Activated T-cell treated with anti-CD3 and anti-CD28 coated beads for 48 hours (primary cell): ENCODE measurements at regions not wholly inside any gene's neighbourhood (a gene's known extent, or its start where the extent isn't known, plus 50 kb on each side); places are given as distances from the start of the nearest gene placed in this dataset.
"Not testable (repeated sequence)": the region's sequence is repeated elsewhere in the genome, so short reads cannot be mapped to it uniquely, and the experiment has no call there.

Experiments used
- DNase-seq: peaks from one replicate; pipeline ENCODE4 v3.0.0-alpha.2; 2020; ENCODE audit warnings: low read depth

- no peak for DNase-seq
These were observed 814.4 kb upstream of the AMELY start for GRCh38 chrY:7725791-7726460.

DNA sequence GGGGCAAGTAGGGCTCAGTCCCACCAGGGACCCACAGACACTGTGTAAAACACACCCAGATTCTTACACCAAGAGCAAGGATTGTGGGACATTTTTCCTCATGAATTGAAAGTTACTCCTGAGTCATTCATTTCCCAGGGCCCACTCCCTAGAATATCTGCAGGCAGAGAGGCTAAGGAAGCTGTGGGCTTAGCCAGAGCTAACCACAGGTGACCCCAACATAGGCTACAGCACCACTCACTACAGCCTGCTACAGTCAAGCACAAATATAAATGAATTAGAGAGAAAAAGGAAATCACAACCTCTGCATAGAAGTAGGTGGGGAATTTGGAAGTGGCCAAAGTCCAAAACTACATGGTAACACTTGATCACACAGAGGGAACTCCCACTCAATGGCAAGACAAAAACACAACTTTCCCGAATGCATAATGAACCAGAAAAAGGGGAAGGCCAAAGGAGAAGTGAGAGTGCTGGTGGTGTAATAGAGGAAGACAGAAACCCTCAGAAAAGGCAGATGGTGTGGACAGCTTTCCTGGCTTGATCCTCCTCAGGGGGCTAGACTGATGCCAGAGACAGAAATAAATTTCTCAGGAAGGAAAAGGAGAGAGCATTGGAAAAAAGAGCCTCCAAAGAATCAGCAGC, 812.6 kb upstream of the AMELY start:
- DNase-seq, result no peak

DNA sequence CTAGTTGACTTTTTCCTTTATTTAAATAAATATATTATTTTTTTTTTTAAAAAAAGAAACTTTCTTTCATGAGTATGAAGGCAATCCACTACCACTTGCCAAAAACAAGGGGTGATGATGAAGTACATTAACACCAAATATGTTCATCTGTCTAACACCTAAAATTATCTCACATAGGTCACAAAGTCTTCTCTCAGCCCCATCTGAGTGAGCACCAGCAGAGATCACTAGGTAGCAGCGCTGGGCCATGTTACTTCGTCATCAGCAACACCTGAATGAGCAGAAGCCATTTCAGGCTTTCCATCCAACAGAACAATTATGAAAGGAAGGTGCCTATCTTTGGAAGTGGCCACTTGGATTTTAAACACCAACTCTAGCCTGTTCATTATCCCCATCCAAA, 811.6 kb upstream of the AMELY start:
- DNase-seq, result no peak

DNA sequence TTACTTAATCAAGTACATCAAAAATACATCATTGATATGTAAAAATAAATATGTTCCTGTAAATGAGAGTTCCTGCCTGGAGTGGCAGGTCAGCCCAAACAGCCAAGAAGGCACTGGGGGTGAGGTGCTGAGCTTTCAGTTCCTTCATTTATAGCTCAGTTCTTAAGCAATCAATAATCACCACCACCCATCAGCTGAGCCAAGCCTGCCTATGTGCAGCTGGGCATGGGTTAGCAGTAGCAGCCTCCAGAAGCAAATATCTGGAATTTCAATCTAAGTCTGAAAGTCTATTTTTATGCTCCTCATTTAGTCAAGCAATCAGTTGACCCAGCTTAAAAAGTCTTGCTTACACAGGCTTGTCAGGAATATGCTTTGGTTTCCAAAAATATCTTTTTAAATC, 811.0 kb upstream of the AMELY start:
- DNase-seq, result no peak

DNA sequence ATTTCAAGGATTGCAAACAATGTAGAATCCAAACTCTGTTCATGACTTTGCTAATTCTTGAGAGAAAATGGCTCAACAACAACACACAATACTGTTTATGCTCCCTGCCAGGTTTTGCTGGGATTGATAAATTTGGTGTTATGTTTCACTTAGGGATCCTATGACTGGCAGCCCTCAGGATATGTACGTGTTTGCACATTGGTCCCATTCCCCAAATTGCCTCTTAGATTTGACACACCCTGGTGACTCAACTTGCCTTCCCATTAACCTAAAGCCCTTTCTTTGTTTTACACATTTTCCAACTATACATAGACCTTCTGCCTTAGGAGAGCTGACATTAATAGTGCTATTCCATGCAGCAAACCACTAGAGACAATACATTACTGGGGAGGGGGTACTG, 809.4 kb upstream of the AMELY start:
- no peak for DNase-seq

- no peak for DNase-seq
These were observed 807.7 kb upstream of the AMELY start for GRCh38 chrY:7719271-7719670.

DNA sequence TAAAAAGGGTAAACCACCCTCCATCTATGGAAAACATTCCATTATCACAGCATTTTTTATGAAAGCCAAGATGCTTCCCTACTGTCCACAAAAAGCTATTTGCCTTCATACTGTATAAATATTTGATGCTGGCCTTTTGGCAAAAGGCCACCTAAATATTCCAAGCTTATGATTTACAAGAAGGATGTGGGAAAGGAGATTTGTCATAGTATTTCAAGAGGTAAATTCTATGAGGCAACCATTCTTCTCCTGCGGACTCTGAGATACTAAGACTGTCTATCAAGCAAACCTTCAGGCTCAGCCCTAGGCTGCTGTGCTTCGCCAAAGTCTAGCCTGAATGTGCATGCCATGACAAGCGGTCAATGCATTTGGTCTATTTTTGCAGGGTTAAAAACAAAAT, 807.1 kb upstream of the AMELY start:
- DNase-seq, result no peak

DNA sequence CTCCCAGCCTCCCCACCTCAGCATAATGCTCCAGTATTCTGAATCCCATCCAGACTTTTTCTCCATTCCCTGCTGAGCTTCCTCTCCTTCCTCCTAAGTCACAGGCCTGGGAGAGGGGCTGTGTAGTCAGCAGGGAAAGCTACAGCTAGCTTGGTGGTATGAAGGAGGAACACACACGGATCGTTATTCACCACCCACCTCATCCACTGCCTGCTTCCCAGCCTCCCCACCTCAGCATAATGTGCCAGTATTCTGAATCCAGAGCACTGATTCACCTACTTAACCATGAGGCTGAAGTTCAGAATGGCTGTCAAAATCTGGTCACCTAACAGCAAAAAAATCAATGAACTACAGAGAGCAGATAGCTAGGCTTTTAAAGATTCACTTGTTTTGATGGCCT, 806.6 kb upstream of the AMELY start:
- DNase-seq, result no peak

- DNase-seq, result no peak
These were observed 802.9 kb upstream of the AMELY start for GRCh38 chrY:7714426-7714825.

GRCh38 chrY:7713738-7714137, 802.2 kb upstream of the AMELY start:
- not testable (repeated sequence) for DNase-seq

GRCh38 chrY:7712289-7712688, 800.7 kb upstream of the AMELY start:
- no peak for DNase-seq

- DNase-seq, result no peak
These were observed 792.1 kb upstream of the AMELY start for GRCh38 chrY:7703578-7704140.

- no peak for DNase-seq
These were observed 790.9 kb upstream of the AMELY start for GRCh38 chrY:7702481-7702880.

DNA sequence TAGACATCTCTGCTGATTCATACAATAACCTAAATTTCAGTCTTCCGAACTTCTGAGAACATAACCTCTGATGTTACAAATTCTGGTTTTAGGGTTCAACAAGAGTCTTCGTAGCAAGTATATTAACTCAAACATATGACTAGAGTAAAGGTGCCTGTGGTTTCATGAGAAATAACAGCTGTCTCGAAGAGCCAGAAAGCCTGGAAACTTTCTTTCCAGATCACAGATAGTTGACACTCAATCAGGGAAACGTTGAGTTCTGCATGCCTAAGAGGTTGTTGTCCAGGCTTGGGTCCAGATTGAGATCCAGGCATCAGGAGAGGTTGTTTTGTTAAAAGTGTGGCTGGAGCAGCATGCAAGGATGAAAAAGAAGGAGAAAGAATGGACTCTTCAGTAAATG, 790.1 kb upstream of the AMELY start:
- no peak for DNase-seq

GRCh38 chrY:7697506-7697905, 786.0 kb upstream of the AMELY start:
- no peak for DNase-seq

DNA sequence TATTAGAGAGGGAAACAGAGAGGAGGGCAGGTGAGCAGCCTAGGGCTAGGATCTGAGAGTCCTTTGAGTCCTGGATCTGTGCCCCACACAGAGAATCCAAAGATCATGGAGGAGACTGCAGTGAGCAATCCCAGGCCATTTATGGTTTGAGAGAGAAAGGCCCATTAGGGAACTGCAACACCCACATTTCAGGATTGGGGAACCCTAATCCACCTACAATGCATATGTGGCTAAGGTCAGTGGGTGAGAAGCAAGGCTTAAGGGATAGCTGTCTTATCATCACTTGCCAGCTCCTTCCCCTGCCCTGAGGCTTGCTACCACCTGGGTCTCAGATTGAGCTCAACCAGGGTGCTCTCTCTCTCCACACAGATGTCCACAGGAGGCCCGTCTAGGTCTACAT, 781.1 kb upstream of the AMELY start:
- no peak for DNase-seq

DNA sequence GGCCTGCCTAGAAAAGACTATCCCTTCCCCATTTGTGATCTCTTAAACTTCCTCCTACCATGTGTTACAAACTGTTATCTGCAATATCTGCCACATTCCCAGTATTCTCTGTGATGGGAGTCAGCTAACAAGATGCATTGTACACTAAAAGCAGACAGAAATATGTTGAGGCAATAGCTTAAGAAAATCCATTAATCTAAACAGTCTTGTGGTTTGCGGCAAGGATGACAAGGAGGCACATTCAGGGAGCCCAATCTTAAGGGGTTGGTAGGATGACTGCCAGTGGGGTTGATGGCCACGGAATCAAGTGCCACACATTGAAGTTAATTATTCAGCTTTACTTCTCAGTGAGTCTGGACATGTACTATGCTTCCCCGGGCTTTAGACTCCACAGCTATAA, 775.5 kb upstream of the AMELY start:
- no peak for DNase-seq

GRCh38 chrY:7684546-7684945, 773.0 kb upstream of the AMELY start:
- no peak for DNase-seq

GRCh38 chrY:7682386-7682785, 770.8 kb upstream of the AMELY start:
- no peak for DNase-seq

DNA sequence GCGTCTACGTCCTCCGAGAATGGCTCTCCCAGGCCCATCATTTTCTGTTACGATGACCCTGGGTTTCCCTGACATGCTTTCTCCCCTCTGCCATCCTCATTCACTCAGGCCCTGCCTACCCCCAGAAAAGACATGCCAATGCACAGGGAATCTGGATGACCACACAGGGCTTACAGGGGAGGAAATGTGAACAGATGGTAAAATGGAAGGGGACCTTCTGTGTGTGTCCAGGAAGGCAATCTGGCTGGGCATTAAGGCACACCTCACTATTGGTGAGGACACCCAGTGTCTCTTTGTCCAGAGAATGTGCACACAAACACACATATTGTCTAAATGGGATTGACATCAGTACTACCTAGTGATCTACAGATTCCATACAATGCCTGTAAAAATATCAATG, 769.9 kb upstream of the AMELY start:
- DNase-seq, result no peak

GRCh38 chrY:7674465-7674864, 762.9 kb upstream of the AMELY start:
- no peak for DNase-seq

DNA sequence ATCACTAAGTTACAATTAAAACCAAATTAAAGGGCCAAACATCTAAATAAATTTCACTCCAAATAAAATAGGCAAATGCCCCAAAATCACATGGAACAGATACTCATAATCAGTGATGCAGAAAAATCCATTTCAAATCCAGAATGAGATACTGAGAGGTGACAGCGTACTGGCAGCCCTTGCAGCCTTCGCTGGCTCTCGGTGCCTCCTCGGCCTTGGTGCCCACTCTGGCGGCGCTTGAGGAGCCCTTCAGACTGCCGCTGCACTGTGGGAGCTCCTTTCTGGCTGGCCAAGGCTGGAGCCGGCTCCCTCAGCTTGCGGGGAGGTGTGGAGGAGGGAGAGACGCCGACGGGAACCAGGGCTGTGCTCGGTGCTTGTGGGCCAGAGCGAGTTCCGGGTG, 761.2 kb upstream of the AMELY start:
- DNase-seq, result no peak

GRCh38 chrY:7663261-7663660, 751.7 kb upstream of the AMELY start:
- DNase-seq, result no peak

GRCh38 chrY:7659047-7659446, 747.5 kb upstream of the AMELY start:
- no peak for DNase-seq
